ENCODE measurements at regions not wholly inside any gene's neighbourhood (a gene's known extent, or its start where the extent isn't known, plus 50 kb on each side); places are given as distances from the start of the nearest gene placed in this dataset.

- no peak for TF ChIP-seq CTCF (IDR thresholded peaks at IDR 0.05; ENCODE audit: unreplicated experiment in 3 of 3)
- Mint-ChIP-seq H3K27ac (no peak overlapping the region), H3K36me3 (ENCODE audit: low read depth) (no peaks in the 10 kb centered on the region), H3K4me3 (no peak overlapping the region), H3K4me1 (peaks cover 6% of the 10 kb centered on the region), H3K27me3 (ENCODE audit: low read depth) (peaks cover 22% of the 10 kb centered on the region), H3K9me3 (no peaks in the 10 kb centered on the region)
Measured at GRCh38 chr10:124323806-124324205, 94.9 kb downstream of the OAT start.

- TF ChIP-seq CTCF (IDR thresholded peaks at IDR 0.05; ENCODE audit: unreplicated experiment in 3 of 3), result no peak
- H3K36me3 Mint-ChIP-seq (ENCODE audit: low read depth), result no peaks in the 10 kb centered on the region
- H3K27me3 Mint-ChIP-seq (ENCODE audit: low read depth), result peaks cover 21% of the 10 kb centered on the region
- H3K4me3 Mint-ChIP-seq, result no peak overlapping the region
- no peaks in the 10 kb centered on the region for H3K9me3 Mint-ChIP-seq
- no peak overlapping the region for H3K27ac Mint-ChIP-seq
- peaks cover 6% of the 10 kb centered on the region for H3K4me1 Mint-ChIP-seq
Measured at GRCh38 chr10:124323111-124323725, 95.5 kb downstream of the OAT start.

- Mint-ChIP-seq H3K27me3 (ENCODE audit: low read depth) (peaks cover 23% of the 10 kb centered on the region), H3K9me3 (no peaks in the 10 kb centered on the region), H3K36me3 (ENCODE audit: low read depth) (no peaks in the 10 kb centered on the region), H3K4me3 (no peak overlapping the region), H3K4me1 (peaks cover 6% of the 10 kb centered on the region), H3K27ac (peak overlapping the region in 1 of 3 experiments; percentile 3)
- no peak for TF ChIP-seq CTCF (IDR thresholded peaks at IDR 0.05; ENCODE audit: unreplicated experiment in 3 of 3)
Measured at GRCh38 chr10:124322191-124322980, 96.3 kb downstream of the OAT start.

- Mint-ChIP-seq H3K27me3 (ENCODE audit: low read depth) (peaks cover 18% of the 10 kb centered on the region), H3K4me1 (peaks cover 6% of the 10 kb centered on the region), H3K9me3 (no peaks in the 10 kb centered on the region), H3K27ac (no peak overlapping the region), H3K36me3 (ENCODE audit: low read depth) (no peaks in the 10 kb centered on the region), H3K4me3 (no peak overlapping the region)
- no peak for TF ChIP-seq CTCF (IDR thresholded peaks at IDR 0.05; ENCODE audit: unreplicated experiment in 3 of 3)
Measured at GRCh38 chr10:124321433-124322089, 97.2 kb downstream of the OAT start.

- no peak overlapping the region for H3K27ac Mint-ChIP-seq
- H3K27me3 Mint-ChIP-seq (ENCODE audit: low read depth), result peaks cover 13% of the 10 kb centered on the region
- TF ChIP-seq CTCF (IDR thresholded peaks at IDR 0.05; ENCODE audit: unreplicated experiment in 3 of 3), result no peak
- H3K4me1 Mint-ChIP-seq, result peaks cover 7% of the 10 kb centered on the region
- H3K4me3 Mint-ChIP-seq, result no peak overlapping the region
- H3K9me3 Mint-ChIP-seq, result no peaks in the 10 kb centered on the region
- no peaks in the 10 kb centered on the region for H3K36me3 Mint-ChIP-seq (ENCODE audit: low read depth)
Measured at GRCh38 chr10:124320778-124321432, 97.8 kb downstream of the OAT start.

All from nephron (organoid).